GM19023 (cell line): ENCODE measurements at regions not wholly inside any gene's neighbourhood (a gene's known extent, or its start where the extent isn't known, plus 50 kb on each side); places are given as distances from the start of the nearest gene placed in this dataset.
"Not testable (repeated sequence)": the region's sequence is repeated elsewhere in the genome, so short reads cannot be mapped to it uniquely, and the experiment has no call there.

ENCODE experiments used
- ATAC-seq: cut with Tn5 transposase; IDR thresholded peaks from one replicate; pipeline ENCODE4 v1.9.1; 2021; ENCODE audit warnings: mild to moderate bottlenecking, moderate library complexity; ENCODE audit not compliant: unreplicated experiment

- ATAC-seq: no peak
These were observed 113.4 kb upstream of the MSX2 start for GRCh38 chr5:174610968-174611367.

- no peak for ATAC-seq
These were observed 111.7 kb upstream of the MSX2 start for GRCh38 chr5:174612686-174613085.

GRCh38 chr5:174614500-174615135 is 109.8 kb upstream of the MSX2 start:
- no peak for ATAC-seq

GRCh38 chr5:174616036-174616435 is 108.3 kb upstream of the MSX2 start:
- ATAC-seq: no peak

- ATAC-seq: no peak
These were observed 107.1 kb upstream of the MSX2 start for GRCh38 chr5:174617285-174617684.

GRCh38 chr5:174617910-174618309 is 106.5 kb upstream of the MSX2 start:
- no peak for ATAC-seq

GRCh38 chr5:174618589-174618988 is 105.8 kb upstream of the MSX2 start:
- no peak for ATAC-seq

GRCh38 chr5:174622067-174622466 is 102.3 kb upstream of the MSX2 start:
- ATAC-seq: no peak

GRCh38 chr5:174623018-174623417 is 101.4 kb upstream of the MSX2 start:
- ATAC-seq: no peak

- no peak for ATAC-seq
These were observed 100.9 kb upstream of the MSX2 start for GRCh38 chr5:174623433-174624019.

GRCh38 chr5:174624733-174625522 is 99.5 kb upstream of the MSX2 start:
- no peak for ATAC-seq

GRCh38 chr5:174625591-174626350 is 98.6 kb upstream of the MSX2 start:
- no peak for ATAC-seq

GRCh38 chr5:174626369-174626920 is 97.9 kb upstream of the MSX2 start:
- ATAC-seq: no peak

- ATAC-seq: no peak
These were observed 88.3 kb upstream of the MSX2 start for GRCh38 chr5:174636094-174636493.

GRCh38 chr5:174642816-174643405 is 81.5 kb upstream of the MSX2 start:
- no peak for ATAC-seq

- ATAC-seq: no peak
These were observed 79.9 kb upstream of the MSX2 start for GRCh38 chr5:174644436-174644835.

- ATAC-seq: no peak
These were observed 79.5 kb upstream of the MSX2 start for GRCh38 chr5:174644923-174645322.

- ATAC-seq: no peak
These were observed 78.7 kb upstream of the MSX2 start for GRCh38 chr5:174645677-174646076.

- not testable (repeated sequence) for ATAC-seq
These were observed 75.8 kb upstream of the MSX2 start for GRCh38 chr5:174648618-174649017.

GRCh38 chr5:174649391-174649790 is 75.0 kb upstream of the MSX2 start:
- ATAC-seq: no peak

GRCh38 chr5:174654442-174654841 is 69.9 kb upstream of the MSX2 start:
- no peak for ATAC-seq
